Brain pericyte (primary cell): ENCODE measurements at regions not wholly inside any gene's neighbourhood (a gene's known extent, or its start where the extent isn't known, plus 50 kb on each side); places are given as distances from the start of the nearest gene placed in this dataset.
"Not testable (repeated sequence)": the region's sequence is repeated elsewhere in the genome, so short reads cannot be mapped to it uniquely, and the experiment has no call there.

Experiments
- DNase-seq: peaks from one replicate; pipeline ENCODE4 v3.0.0-alpha.2; 2012; ENCODE audit warnings: low read depth, low spot score

GRCh38 chr4:30148828-30149227 is 571.3 kb upstream of the PCDH7 start:
- not testable (repeated sequence) for DNase-seq

- not testable (repeated sequence) for DNase-seq
These were observed 570.6 kb upstream of the PCDH7 start for GRCh38 chr4:30149539-30149938.

- DNase-seq, result no peak
These were observed 566.7 kb upstream of the PCDH7 start for GRCh38 chr4:30153427-30153826.

- DNase-seq, result no peak
These were observed 560.0 kb upstream of the PCDH7 start for GRCh38 chr4:30160140-30160539.

- DNase-seq, result no peak
These were observed 547.8 kb upstream of the PCDH7 start for GRCh38 chr4:30172416-30172815.

- no peak for DNase-seq
These were observed 538.7 kb upstream of the PCDH7 start for GRCh38 chr4:30181512-30181911.

GRCh38 chr4:30181918-30182317 is 538.3 kb upstream of the PCDH7 start:
- no peak for DNase-seq

- DNase-seq, result no peak
These were observed 537.4 kb upstream of the PCDH7 start for GRCh38 chr4:30182786-30183185.

GRCh38 chr4:30191902-30192301 is 528.3 kb upstream of the PCDH7 start:
- DNase-seq, result no peak

- DNase-seq, result no peak
These were observed 512.8 kb upstream of the PCDH7 start for GRCh38 chr4:30207389-30207788.

- DNase-seq, result peak; percentile 31
These were observed 511.3 kb upstream of the PCDH7 start for GRCh38 chr4:30208731-30209435.

- not testable (repeated sequence) for DNase-seq
These were observed 504.2 kb upstream of the PCDH7 start for GRCh38 chr4:30215973-30216372.

- DNase-seq, result no peak
These were observed 475.0 kb upstream of the PCDH7 start for GRCh38 chr4:30245140-30245539.

GRCh38 chr4:30256116-30256832 is 463.9 kb upstream of the PCDH7 start:
- DNase-seq, result no peak

GRCh38 chr4:30258949-30259348 is 461.2 kb upstream of the PCDH7 start:
- no peak for DNase-seq

- DNase-seq, result no peak
These were observed 457.8 kb upstream of the PCDH7 start for GRCh38 chr4:30262379-30262778.

GRCh38 chr4:30264465-30264864 is 455.7 kb upstream of the PCDH7 start:
- DNase-seq, result no peak

- DNase-seq, result no peak
These were observed 454.5 kb upstream of the PCDH7 start for GRCh38 chr4:30265716-30266115.

GRCh38 chr4:30268370-30268769 is 451.8 kb upstream of the PCDH7 start:
- DNase-seq, result no peak

- no peak for DNase-seq
These were observed 450.3 kb upstream of the PCDH7 start for GRCh38 chr4:30269850-30270249.

- no peak for DNase-seq
These were observed 438.2 kb upstream of the PCDH7 start for GRCh38 chr4:30281986-30282385.

- no peak for DNase-seq
These were observed 436.8 kb upstream of the PCDH7 start for GRCh38 chr4:30283336-30283735.

GRCh38 chr4:30294295-30294694 is 425.9 kb upstream of the PCDH7 start:
- no peak for DNase-seq
